ENCODE measurements at regions not wholly inside any gene's neighbourhood (a gene's known extent, or its start where the extent isn't known, plus 50 kb on each side); places are given as distances from the start of the nearest gene placed in this dataset.

DNA sequence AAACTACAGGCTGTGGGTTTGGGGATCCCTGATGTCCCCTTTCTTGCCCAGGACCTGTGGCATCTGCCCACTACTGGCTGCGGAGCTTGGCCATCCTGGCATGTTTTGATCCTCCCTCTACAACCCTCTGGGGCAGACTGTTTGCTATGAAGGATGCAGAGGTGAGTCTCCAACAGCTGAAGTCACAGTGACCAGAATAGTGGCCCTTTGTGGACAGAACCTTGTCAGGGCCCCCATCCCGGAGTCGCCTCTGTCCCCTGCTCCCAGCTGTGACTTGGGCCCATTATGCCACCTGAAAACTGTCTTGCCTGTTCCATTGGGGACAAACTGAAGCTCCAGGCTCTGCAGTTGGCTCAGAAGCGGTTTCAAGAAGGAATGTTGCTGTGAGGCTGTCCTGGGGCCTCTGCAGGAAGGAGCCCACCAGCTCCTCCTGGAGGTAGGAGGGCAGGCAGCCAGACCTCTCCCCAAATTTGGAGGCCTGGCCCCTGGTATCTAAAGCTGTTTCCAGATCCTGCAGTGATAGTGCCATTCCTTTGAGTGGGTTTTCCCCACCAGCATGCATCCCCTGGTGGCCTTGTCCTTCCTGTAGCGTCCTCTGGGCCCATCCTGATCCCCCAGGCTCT is 93.3 kb downstream of the BARX1 start:
- Mint-ChIP-seq H3K9me3 (no peaks in the 10 kb centered on the region), H3K4me1 (no peaks in the 10 kb centered on the region), H3K27ac (no peak overlapping the region), H3K27me3 (peaks cover 53% of the 10 kb centered on the region), H3K4me3 (no peak overlapping the region)
- ATAC-seq = no peak
- no peak for DNase-seq

- Mint-ChIP-seq H3K4me1 (no peaks in the 10 kb centered on the region), H3K9me3 (no peaks in the 10 kb centered on the region), H3K27me3 (peaks cover 61% of the 10 kb centered on the region), H3K4me3 (no peak overlapping the region), H3K27ac (no peak overlapping the region)
- ATAC-seq = no peak
- no peak for DNase-seq
Observed at GRCh38 chr9:93860694-93861658, 94.2 kb downstream of the BARX1 start.

DNA sequence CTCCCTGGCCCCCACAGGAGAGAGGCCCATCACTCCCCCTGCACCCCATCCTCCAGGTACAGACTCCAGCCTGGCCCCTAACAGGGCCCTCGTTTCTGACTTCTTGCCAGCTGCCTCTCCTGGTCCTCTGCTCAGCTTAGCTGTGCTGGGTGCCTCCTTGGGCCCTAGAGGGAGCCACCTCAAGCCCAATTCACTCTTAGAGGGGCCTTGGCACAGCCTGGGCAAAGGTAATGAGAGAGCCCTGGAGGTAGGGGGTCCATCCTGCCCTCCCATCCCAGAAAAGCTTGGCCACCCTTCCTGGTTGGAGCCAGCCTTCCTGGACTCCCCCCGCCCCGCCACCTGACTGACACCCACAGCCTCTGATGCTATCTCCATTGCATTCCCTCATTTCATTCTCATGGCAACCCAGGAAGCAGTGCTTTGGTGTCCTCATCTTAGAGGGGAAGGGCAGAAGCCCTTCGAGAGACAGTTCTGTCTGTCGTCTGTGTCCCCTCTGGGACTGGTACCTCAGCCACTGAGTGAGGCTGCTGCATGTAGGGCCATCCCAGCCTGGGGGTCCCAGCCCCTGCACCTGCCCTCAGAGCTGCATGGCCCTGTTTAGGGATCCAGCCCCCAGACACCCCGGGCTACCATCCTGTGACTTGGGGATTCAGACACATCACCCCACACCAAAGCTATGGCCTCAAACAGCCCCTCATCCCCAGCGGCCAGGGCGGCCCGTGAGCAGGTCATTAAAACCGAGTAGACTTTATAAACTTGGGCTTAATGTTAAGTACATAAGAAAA is 95.5 kb downstream of the BARX1 start:
- peaks cover 0 to 7% of the 10 kb centered on the region in 2 donors for H3K9me3 Mint-ChIP-seq

DNA sequence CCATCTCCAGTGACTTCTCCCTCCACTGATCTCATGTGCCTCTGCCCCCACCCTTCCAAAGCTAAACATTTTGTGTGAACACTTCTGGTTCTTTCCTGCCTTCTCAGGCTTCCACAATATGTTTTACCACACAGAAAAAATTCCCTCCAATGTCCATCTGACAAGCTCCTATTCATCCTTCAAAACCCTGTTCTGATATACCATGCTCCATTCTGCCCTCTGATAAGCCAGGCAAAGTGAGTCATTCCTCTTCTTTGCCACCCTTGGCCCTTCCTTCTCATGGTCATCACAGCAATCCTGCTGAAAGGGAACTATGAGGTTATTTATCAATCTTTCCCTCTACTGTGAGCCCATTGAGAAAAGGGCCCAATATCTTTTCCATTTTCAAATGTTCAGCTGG is 97.6 kb downstream of the BARX1 start:
- peaks cover 7 to 10% of the 10 kb centered on the region in 2 donors for H3K9me3 Mint-ChIP-seq
- DNase-seq (no peak), ATAC-seq (no peak)
- H3K27ac Mint-ChIP-seq = no peak overlapping the region
- no peak overlapping the region for H3K4me3 Mint-ChIP-seq
- H3K27me3 Mint-ChIP-seq = peaks cover 84% of the 10 kb centered on the region
- H3K4me1 Mint-ChIP-seq = no peaks in the 10 kb centered on the region

More for the DNA sequence above, 95.5 kb downstream of the BARX1 start:
- no peak for DNase-seq
- peaks cover 75% of the 10 kb centered on the region for H3K27me3 Mint-ChIP-seq
- no peak overlapping the region for H3K27ac Mint-ChIP-seq
- no peak overlapping the region for H3K4me3 Mint-ChIP-seq
- H3K4me1 Mint-ChIP-seq = no peaks in the 10 kb centered on the region
- ATAC-seq = peak; percentile 48

DNA sequence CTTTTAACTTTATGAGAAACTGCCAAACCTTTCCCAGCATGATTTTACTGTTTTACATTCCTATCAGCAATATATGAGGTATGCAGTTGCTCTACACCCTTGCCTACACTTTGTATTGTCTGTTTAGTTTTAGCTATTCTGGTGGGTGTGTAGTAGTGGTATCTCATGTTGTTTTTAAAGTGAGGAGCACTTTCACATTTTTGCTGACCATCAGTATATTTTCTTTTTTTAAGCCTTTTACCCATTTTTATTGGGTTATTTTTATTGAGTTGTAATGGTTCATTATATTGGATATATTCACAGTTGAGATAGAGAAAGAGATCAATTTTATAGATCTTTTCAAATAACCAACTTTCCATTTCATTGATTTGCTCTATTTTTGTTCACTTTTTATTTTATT is 102.4 kb downstream of the BARX1 start:
- peaks cover 61% of the 10 kb centered on the region for H3K27me3 Mint-ChIP-seq
- H3K4me3 Mint-ChIP-seq = no peak overlapping the region
- H3K4me1 Mint-ChIP-seq = no peaks in the 10 kb centered on the region
- DNase-seq = no peak
- H3K27ac Mint-ChIP-seq = no peak overlapping the region
- no peak for ATAC-seq
- H3K9me3 Mint-ChIP-seq = peaks cover 8 to 15% of the 10 kb centered on the region in 2 donors

DNA sequence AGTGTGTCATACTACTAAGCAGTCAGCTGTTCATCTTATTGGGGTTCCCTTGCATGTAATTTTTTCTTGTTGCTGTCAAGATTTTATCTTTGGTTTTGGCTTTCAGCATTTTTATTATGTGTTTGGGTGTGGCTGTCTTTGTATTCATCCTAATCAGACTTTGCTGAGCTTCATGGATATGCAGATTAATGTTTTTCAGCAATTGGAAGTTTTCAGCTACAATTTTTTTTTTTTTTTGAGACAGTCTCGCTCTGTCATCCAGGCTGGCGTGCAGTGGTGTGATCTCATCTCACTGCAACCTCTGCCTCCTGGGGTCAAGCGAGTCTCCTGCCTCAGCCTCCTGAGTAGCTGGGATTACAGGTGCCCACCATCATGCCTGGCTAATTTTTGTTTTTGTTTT is 108.8 kb downstream of the BARX1 start:
- Mint-ChIP-seq H3K27ac (no peak overlapping the region), H3K9me3 (peaks cover 10 to 30% of the 10 kb centered on the region in 2 donors), H3K27me3 (peaks cover 49% of the 10 kb centered on the region), H3K4me1 (no peaks in the 10 kb centered on the region), H3K4me3 (no peak overlapping the region)
- ATAC-seq = no peak
- DNase-seq = no peak

DNA sequence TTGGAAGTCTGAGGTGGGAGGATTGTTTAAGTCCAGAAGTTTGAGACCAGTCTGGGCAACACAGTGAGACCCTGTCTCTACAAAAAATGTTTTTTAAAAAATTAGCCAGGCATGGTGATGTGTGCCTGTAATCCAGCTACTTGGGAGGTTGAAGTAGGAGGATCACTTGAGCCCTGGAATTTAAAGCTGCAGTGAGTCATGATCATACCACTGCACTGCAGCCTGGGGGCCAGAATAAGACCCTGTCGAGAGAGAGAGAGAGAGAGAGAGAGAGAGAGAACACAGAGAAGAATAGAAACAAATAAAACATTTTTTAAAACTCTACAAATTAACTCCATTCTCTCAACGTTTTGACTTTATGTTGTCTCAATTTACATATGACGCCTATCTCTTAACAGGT is 111.8 kb downstream of the BARX1 start:
- DNase-seq = no peak
- Mint-ChIP-seq H3K4me1 (no peaks in the 10 kb centered on the region), H3K9me3 (peaks cover 5 to 30% of the 10 kb centered on the region in 2 donors), H3K27me3 (peaks cover 46% of the 10 kb centered on the region), H3K4me3 (no peak overlapping the region), H3K27ac (no peak overlapping the region)
- no peak for ATAC-seq

GRCh38 chr9:93830606-93831005 is 124.5 kb downstream of the BARX1 start:
- peaks cover 19% of the 10 kb centered on the region for H3K4me1 Mint-ChIP-seq
- ATAC-seq (no peak), DNase-seq (no peak)
- no peak overlapping the region for H3K27ac Mint-ChIP-seq
- peaks cover 7 to 9% of the 10 kb centered on the region in 2 donors for H3K9me3 Mint-ChIP-seq
- H3K4me3 Mint-ChIP-seq = no peak overlapping the region
- peaks cover 50% of the 10 kb centered on the region for H3K27me3 Mint-ChIP-seq

DNA sequence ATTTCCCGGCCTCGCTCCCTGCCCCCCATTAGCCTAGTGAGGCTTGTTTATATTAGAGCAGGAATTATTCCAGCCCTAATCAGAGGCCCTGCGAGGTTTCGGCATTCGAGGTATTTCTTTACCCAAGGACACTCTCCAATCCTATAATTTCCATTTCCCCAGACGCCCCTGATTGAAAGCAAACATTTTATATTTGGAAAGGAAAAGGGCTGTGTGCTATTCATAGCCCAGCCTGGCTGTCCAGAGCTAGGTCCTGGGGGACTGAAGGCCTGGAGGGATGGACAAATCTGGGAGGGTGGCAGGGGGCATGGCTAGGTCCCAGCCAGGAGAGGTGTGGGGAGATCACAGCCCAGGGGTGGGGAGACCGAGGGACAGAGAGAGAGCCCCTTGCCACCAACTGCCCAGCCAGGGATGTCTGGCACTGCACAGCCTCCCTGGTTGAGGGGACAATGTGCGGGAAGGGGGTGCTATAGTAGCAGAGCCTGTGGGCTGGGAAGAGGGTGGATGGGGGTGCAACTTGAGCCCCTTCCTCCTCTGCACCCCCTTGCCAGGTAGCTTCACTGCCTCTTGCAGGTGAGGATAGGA is 125.1 kb downstream of the BARX1 start:
- DNase-seq = no peak
- ATAC-seq = no peak
- H3K9me3 Mint-ChIP-seq = peaks cover 2 to 9% of the 10 kb centered on the region in 2 donors
- H3K4me1 Mint-ChIP-seq = peaks cover 19% of the 10 kb centered on the region
- H3K27ac Mint-ChIP-seq = no peak overlapping the region
- H3K27me3 Mint-ChIP-seq = peaks cover 55% of the 10 kb centered on the region
- H3K4me3 Mint-ChIP-seq = no peak overlapping the region

GRCh38 chr9:93829271-93830011 is 125.7 kb downstream of the BARX1 start:
- Mint-ChIP-seq H3K27ac (no peak overlapping the region), H3K27me3 (peaks cover 62% of the 10 kb centered on the region)
- no peak for DNase-seq

DNA sequence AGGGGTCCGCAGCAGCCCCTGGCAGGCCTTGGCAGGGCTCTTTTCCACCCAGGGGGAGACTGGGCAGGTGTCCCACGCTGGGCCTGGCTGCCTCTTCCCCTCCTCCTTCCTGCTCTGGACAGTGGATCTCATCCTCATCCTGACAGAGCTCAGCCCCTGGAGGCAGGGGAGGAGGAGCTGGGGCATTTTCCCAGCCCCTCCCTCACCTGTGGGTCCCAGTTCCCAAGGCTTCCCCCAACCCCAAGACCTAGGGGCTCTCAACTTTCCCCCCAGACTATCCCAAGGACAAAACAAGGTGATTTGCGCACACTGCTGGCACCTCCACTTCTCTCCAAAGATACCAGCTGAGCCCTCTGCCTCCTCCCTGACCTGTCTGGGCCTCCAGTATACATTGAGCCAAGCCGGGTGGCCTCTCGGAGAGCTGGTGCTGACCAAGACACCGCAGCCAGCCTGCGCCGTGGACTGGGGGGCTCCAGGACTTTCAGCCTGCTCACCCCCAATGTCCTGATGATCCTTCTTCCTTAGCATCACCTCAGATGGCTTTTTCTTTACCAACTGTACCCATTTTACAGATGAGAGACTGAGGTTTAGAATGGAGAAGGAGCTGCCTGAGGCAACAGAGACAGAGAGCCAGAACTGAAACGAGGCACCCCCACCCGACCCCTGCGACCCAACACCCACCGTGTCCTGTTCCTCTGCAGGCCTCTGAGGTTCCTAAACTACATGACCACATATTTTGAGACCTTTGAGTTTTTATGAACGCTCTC is 126.6 kb downstream of the BARX1 start:
- Mint-ChIP-seq H3K9me3 (peaks cover 0 to 9% of the 10 kb centered on the region in 2 donors), H3K4me3 (no peak overlapping the region), H3K27ac (peak overlapping the region in 1 of 2 donors; percentile 14), H3K4me1 (peaks cover 19% of the 10 kb centered on the region), H3K27me3 (peaks cover 71% of the 10 kb centered on the region)
- no peak for ATAC-seq
- no peak for DNase-seq

More at GRCh38 chr9:93829271-93830011, 125.7 kb downstream of the BARX1 start:
- ATAC-seq = no peak
- Mint-ChIP-seq H3K4me3 (no peak overlapping the region), H3K4me1 (peaks cover 19% of the 10 kb centered on the region), H3K9me3 (peaks cover 0 to 9% of the 10 kb centered on the region in 2 donors)

DNA sequence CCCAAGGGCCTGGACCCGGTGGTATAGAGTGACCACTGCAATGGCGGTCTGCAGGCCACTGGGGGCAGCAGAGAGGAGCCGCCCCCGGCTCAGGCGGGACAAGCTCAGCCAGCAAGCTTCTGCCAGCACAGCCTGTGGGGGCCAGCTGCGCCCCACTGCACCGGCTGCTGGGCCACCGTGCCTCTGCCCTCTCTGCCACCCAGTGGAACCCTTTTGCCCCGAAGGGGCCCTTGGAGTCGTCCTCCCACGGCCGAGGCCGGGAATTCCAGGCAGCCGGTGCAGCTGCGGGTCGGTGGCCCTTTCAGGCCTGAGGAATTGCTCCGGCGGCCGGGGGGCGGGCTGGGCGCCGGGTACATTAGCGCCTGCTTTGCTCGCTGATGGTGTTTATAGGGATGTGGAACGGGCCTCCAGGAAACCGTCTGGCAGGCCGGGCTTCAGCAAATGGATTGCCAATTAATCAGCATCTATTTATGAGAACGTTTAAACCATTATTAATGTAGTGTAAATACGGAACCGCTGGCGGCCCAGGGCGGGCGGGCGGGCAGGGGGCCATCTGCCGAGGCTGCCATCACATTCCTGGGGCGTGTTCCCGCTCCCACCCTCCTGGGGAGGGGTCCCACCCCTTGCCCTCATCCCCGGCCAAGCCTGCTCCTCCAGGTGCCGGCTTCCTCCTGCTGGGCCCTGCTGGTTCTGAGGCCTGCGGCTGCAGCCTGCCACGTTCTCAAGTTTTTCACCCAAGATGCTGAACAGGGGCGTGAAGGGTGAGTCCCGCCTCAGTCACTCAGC is 127.4 kb downstream of the BARX1 start:
- Mint-ChIP-seq H3K27me3 (peaks cover 79% of the 10 kb centered on the region), H3K4me3 (no peak overlapping the region), H3K9me3 (peaks cover 0 to 3% of the 10 kb centered on the region in 2 donors), H3K4me1 (peaks cover 19% of the 10 kb centered on the region), H3K27ac (no peak overlapping the region)
- DNase-seq (peak; percentile 56 to 61), ATAC-seq (peak; percentile 83)

DNA sequence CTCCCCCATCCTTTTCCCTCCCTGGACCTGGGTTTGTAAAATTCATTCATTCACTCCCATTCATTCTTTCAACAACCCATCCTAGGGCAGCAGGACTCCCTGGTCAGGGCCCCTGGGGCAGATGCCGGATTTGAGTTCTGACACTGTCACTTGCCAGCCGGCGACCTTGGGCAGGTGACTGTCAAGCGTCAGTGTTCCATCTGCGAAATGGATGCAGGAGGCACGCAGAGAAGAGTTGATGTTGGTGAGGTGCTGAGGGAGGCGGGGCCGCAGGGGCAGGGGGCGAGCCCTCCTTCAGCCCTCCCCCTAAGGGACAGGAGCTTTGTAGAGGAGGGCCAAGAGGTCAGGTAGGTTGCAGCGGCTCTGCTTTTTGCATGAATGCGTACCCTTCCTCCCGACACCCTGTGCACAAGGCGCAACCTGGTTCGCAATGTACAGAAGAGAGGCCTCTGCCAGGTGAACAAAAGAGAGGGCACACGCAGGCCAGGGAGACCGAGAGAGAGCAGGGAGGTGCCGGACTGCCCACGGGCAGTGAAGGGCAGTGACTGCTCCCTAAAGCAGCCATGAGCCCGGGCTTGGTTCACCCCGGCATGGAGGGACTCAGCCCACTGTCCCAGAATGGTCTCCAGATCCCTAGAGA is 128.1 kb downstream of the BARX1 start:
- H3K4me3 Mint-ChIP-seq = peak overlapping the region; percentile 6 to 38
- peak; percentile 37 for ATAC-seq

More for the DNA sequence above, 128.1 kb downstream of the BARX1 start:
- H3K4me1 Mint-ChIP-seq = peaks cover 19% of the 10 kb centered on the region
- H3K27me3 Mint-ChIP-seq = peaks cover 85% of the 10 kb centered on the region
- no peaks in the 10 kb centered on the region for H3K9me3 Mint-ChIP-seq
- H3K27ac Mint-ChIP-seq = no peak overlapping the region
- DNase-seq = peak in 1 of 2 donors; percentile 9
